ENCODE measurements at regions not wholly inside any gene's neighbourhood (a gene's known extent, or its start where the extent isn't known, plus 50 kb on each side); places are given as distances from the start of the nearest gene placed in this dataset.
"Not testable (repeated sequence)": the region's sequence is repeated elsewhere in the genome, so short reads cannot be mapped to it uniquely, and the experiment has no call there.

- no peak for DNase-seq (ENCODE audit: low read depth, low spot score)
Observed at GRCh38 chr18:41899535-41899934, 55.5 kb upstream of the PIK3C3 start.

- DNase-seq (ENCODE audit: low read depth, low spot score): no peak
Observed at GRCh38 chr18:41893432-41893831, 61.6 kb upstream of the PIK3C3 start.

GRCh38 chr18:41887100-41887499 lies 67.9 kb upstream of the PIK3C3 start:
- DNase-seq (ENCODE audit: low read depth, low spot score): no peak

GRCh38 chr18:41886126-41886807 lies 68.8 kb upstream of the PIK3C3 start:
- no peak for DNase-seq (ENCODE audit: low read depth, low spot score)

GRCh38 chr18:41881285-41881684 lies 73.7 kb upstream of the PIK3C3 start:
- no peak for DNase-seq (ENCODE audit: low read depth, low spot score)

- no peak for DNase-seq (ENCODE audit: low read depth, low spot score)
Observed at GRCh38 chr18:41879256-41879655, 75.8 kb upstream of the PIK3C3 start.

- DNase-seq (ENCODE audit: low read depth, low spot score): no peak
Observed at GRCh38 chr18:41875094-41875780, 79.8 kb upstream of the PIK3C3 start.

GRCh38 chr18:41873730-41874129 lies 81.3 kb upstream of the PIK3C3 start:
- DNase-seq (ENCODE audit: low read depth, low spot score): no peak

GRCh38 chr18:41872206-41872605 lies 82.8 kb upstream of the PIK3C3 start:
- no peak for DNase-seq (ENCODE audit: low read depth, low spot score)

- DNase-seq (ENCODE audit: low read depth, low spot score): no peak
Observed at GRCh38 chr18:41871229-41872000, 83.6 kb upstream of the PIK3C3 start.

- DNase-seq (ENCODE audit: low read depth, low spot score): no peak
Observed at GRCh38 chr18:41870817-41871216, 84.2 kb upstream of the PIK3C3 start.

GRCh38 chr18:41870191-41870590 lies 84.8 kb upstream of the PIK3C3 start:
- DNase-seq (ENCODE audit: low read depth, low spot score): no peak

GRCh38 chr18:41865796-41866195 lies 89.2 kb upstream of the PIK3C3 start:
- DNase-seq (ENCODE audit: low read depth, low spot score): not testable (repeated sequence)

GRCh38 chr18:41864216-41864615 lies 90.8 kb upstream of the PIK3C3 start:
- no peak for DNase-seq (ENCODE audit: low read depth, low spot score)

GRCh38 chr18:41862921-41863320 lies 92.1 kb upstream of the PIK3C3 start:
- DNase-seq (ENCODE audit: low read depth, low spot score): no peak

GRCh38 chr18:41860987-41861386 lies 94.0 kb upstream of the PIK3C3 start:
- DNase-seq (ENCODE audit: low read depth, low spot score): no peak

GRCh38 chr18:41858761-41859555 lies 96.1 kb upstream of the PIK3C3 start:
- no peak for DNase-seq (ENCODE audit: low read depth, low spot score)

- DNase-seq (ENCODE audit: low read depth, low spot score): no peak
Observed at GRCh38 chr18:41853280-41853679, 101.8 kb upstream of the PIK3C3 start.

- no peak for DNase-seq (ENCODE audit: low read depth, low spot score)
Observed at GRCh38 chr18:41850781-41851180, 104.3 kb upstream of the PIK3C3 start.

GRCh38 chr18:41849632-41850031 lies 105.4 kb upstream of the PIK3C3 start:
- DNase-seq (ENCODE audit: low read depth, low spot score): no peak

- no peak for DNase-seq (ENCODE audit: low read depth, low spot score)
Observed at GRCh38 chr18:41845563-41845962, 109.5 kb upstream of the PIK3C3 start.

GRCh38 chr18:41842886-41843285 lies 112.1 kb upstream of the PIK3C3 start:
- no peak for DNase-seq (ENCODE audit: low read depth, low spot score)
